Skeletal muscle tissue (tissue), 3 donors: ENCODE measurements at regions not wholly inside any gene's neighbourhood (a gene's known extent, or its start where the extent isn't known, plus 50 kb on each side); places are given as distances from the start of the nearest gene placed in this dataset.
"Not testable (repeated sequence)": the region's sequence is repeated elsewhere in the genome, so short reads cannot be mapped to it uniquely, and the experiment has no call there.

ENCODE experiments used
- H3K27ac ChIP-seq: one replicate; pipeline ENCODE4 v1.7.0; 2013; ENCODE audit warnings: mild to moderate bottlenecking, low read depth, low read length, inconsistent platforms
- H3K27me3 ChIP-seq, 3 donors: one replicate each; pipeline ENCODE4 v1.7.0; 2013; ENCODE audit warnings: low read length in 3 of 3; ENCODE audit not compliant: control insufficient read depth in 3 of 3, insufficient read depth in 3 of 3
- H3K36me3 ChIP-seq, 3 donors: one replicate each; pipeline ENCODE4 v1.7.0; 2013; ENCODE audit warnings: low read length in 3 of 3; ENCODE audit not compliant: control insufficient read depth in 3 of 3, insufficient read depth in 3 of 3
- H3K4me1 ChIP-seq, 3 donors: one replicate each; pipeline ENCODE4 v1.7.0; 2013; ENCODE audit warnings: low read length in 3 of 3, mild to moderate bottlenecking in 3 of 3; ENCODE audit not compliant: control insufficient read depth in 3 of 3, insufficient read depth in 3 of 3
- H3K4me3 ChIP-seq, 3 donors: one replicate each; pipeline ENCODE4 v1.7.0; 2013; ENCODE audit warnings: low read length in 3 of 3
- H3K9ac ChIP-seq, 3 donors: one replicate each; pipeline ENCODE4 v1.7.0; 2013; ENCODE audit warnings: low read length in 3 of 3, mild to moderate bottlenecking in 3 of 3, moderate library complexity in 2 of 3, low read depth in 1 of 3
- H3K9me3 ChIP-seq, 3 donors: one replicate each; pipeline ENCODE4 v1.7.0; 2013; ENCODE audit warnings: low read length in 3 of 3; ENCODE audit not compliant: control insufficient read depth in 3 of 3
- donor health status: Osteomylitis.

GRCh38 chr2:193187816-193188215 is 993.1 kb upstream of the TMEFF2 start:
- H3K9ac ChIP-seq, result peak overlapping the region in 1 of 3 donors; percentile 7
- no peaks in the 10 kb centered on the region for H3K27me3 ChIP-seq
- no peaks in the 10 kb centered on the region for H3K9me3 ChIP-seq
- peak overlapping the region in 1 of 3 donors; percentile 26 for H3K4me3 ChIP-seq
- no peak overlapping the region for H3K27ac ChIP-seq
- H3K4me1 ChIP-seq, result no peaks in the 10 kb centered on the region
- H3K36me3 ChIP-seq, result no peaks in the 10 kb centered on the region

DNA sequence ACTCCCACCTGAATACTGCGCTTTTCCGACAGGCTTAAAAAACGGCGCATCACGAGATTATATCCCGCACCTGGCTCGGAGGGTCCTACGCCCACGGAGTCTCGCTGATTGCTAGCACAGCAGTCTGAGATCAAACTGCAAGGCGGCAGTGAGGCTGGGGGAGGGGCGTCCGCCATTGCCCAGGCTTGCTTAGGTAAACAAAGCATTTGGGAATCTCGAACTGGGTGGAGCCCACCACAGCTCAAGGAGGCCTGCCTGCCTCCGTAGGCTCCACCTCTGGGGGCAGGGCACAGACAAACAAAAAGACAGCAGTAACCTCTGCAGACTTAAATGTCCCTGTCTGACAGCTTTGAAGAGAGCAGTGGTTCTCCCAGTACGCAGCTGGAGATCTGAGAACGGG is 976.2 kb upstream of the TMEFF2 start:
- H3K4me3 ChIP-seq, H3K9ac ChIP-seq, H3K4me1 ChIP-seq, H3K9me3 ChIP-seq, H3K36me3 ChIP-seq, H3K27ac ChIP-seq, H3K27me3 ChIP-seq: not testable (repeated sequence)

- no peaks in the 10 kb centered on the region for H3K36me3 ChIP-seq
- no peak overlapping the region for H3K4me3 ChIP-seq
- no peaks in the 10 kb centered on the region for H3K9me3 ChIP-seq
- H3K4me1 ChIP-seq, result no peaks in the 10 kb centered on the region
- H3K27me3 ChIP-seq, result no peaks in the 10 kb centered on the region
- no peak overlapping the region for H3K27ac ChIP-seq
- no peak overlapping the region for H3K9ac ChIP-seq
These were observed 961.7 kb upstream of the TMEFF2 start for GRCh38 chr2:193156480-193156879.

DNA sequence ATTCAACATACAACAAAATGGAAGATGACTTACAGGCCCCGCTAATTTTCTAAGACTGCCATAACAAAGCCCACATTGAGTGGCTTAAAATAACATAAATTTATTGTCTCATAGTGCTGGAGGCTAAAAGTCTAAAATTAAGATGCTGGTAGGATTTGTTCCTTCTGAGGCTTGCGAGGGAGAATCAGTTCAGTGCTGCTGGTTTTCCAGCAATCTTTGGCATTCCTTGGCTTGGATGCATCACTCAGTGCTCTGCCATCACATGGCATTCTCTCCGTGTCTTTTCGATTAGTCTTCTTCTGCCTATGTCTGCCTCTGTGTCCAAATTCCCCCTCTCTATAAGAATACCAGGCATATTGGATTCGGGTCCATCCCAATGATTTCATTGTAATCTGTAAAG is 959.3 kb upstream of the TMEFF2 start:
- Histone ChIP-seq H3K27me3 (no peaks in the 10 kb centered on the region), H3K9ac (no peak overlapping the region), H3K36me3 (no peaks in the 10 kb centered on the region), H3K9me3 (no peaks in the 10 kb centered on the region), H3K4me3 (no peak overlapping the region), H3K4me1 (no peaks in the 10 kb centered on the region), H3K27ac (no peak overlapping the region)

DNA sequence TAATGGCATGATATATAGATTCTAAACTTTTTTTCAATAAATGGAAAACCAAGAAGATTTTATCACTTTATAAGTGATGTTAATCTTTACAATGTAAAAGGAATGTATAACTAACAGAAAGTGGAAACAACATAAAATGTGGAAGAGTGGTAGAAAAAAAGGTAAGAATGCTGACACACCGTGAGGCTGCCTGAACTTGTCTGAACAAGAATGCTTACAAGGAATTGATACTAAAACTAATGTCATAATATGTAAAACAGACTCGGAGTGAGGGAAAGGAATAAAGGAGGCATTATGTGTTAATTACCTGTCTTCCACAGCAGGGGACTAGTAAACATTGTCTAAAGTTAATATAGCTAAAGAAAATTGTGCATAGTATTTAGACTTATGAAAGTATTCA is 958.8 kb upstream of the TMEFF2 start:
- Histone ChIP-seq H3K36me3 (no peaks in the 10 kb centered on the region), H3K4me1 (no peaks in the 10 kb centered on the region), H3K9ac (no peak overlapping the region), H3K27me3 (no peaks in the 10 kb centered on the region), H3K4me3 (no peak overlapping the region), H3K27ac (no peak overlapping the region), H3K9me3 (no peaks in the 10 kb centered on the region)

GRCh38 chr2:193142467-193142866 is 947.7 kb upstream of the TMEFF2 start:
- not testable (repeated sequence) for H3K36me3 ChIP-seq, H3K4me1 ChIP-seq, H3K9me3 ChIP-seq, H3K4me3 ChIP-seq, H3K9ac ChIP-seq, H3K27me3 ChIP-seq, H3K27ac ChIP-seq

- no peak overlapping the region for H3K27ac ChIP-seq
- H3K36me3 ChIP-seq, result no peaks in the 10 kb centered on the region
- no peak overlapping the region for H3K9ac ChIP-seq
- no peaks in the 10 kb centered on the region for H3K27me3 ChIP-seq
- no peaks in the 10 kb centered on the region for H3K4me1 ChIP-seq
- no peak overlapping the region for H3K4me3 ChIP-seq
- no peaks in the 10 kb centered on the region for H3K9me3 ChIP-seq
These were observed 947.3 kb upstream of the TMEFF2 start for GRCh38 chr2:193141998-193142397.

DNA sequence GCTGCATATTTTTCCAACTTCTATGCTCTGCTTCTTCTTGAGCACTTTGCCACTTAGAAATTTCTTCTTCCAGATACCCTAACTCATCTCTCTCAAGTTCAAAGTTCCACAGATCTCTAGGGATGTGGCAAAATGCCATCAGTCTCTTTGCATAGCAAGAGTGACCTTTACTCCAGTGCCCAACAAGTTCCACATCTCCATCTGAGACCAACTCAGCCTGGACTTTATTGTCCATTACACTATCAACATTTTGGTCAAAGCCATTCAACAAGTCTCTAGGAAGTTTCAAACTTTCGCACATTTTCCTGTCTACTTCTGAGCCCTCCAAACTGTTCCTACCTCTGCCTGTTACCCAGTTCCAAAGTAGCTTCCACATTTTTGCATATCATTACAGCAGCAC is 946.2 kb upstream of the TMEFF2 start:
- H3K4me3 ChIP-seq, H3K9me3 ChIP-seq, H3K27me3 ChIP-seq, H3K27ac ChIP-seq, H3K4me1 ChIP-seq, H3K36me3 ChIP-seq, H3K9ac ChIP-seq: not testable (repeated sequence)

- Histone ChIP-seq H3K9ac (no peak overlapping the region), H3K9me3 (no peaks in the 10 kb centered on the region), H3K27ac (no peak overlapping the region), H3K4me3 (no peak overlapping the region), H3K27me3 (no peaks in the 10 kb centered on the region), H3K36me3 (no peaks in the 10 kb centered on the region), H3K4me1 (no peaks in the 10 kb centered on the region)
These were observed 930.1 kb upstream of the TMEFF2 start for GRCh38 chr2:193124815-193125214.

- no peaks in the 10 kb centered on the region for H3K4me1 ChIP-seq
- H3K9me3 ChIP-seq, result no peaks in the 10 kb centered on the region
- H3K27ac ChIP-seq, result no peak overlapping the region
- H3K27me3 ChIP-seq, result no peaks in the 10 kb centered on the region
- no peak overlapping the region for H3K4me3 ChIP-seq
- no peaks in the 10 kb centered on the region for H3K36me3 ChIP-seq
- no peak overlapping the region for H3K9ac ChIP-seq
These were observed 920.1 kb upstream of the TMEFF2 start for GRCh38 chr2:193114827-193115226.

- Histone ChIP-seq H3K36me3 (no peaks in the 10 kb centered on the region), H3K4me1 (no peaks in the 10 kb centered on the region), H3K9ac (no peak overlapping the region), H3K9me3 (no peaks in the 10 kb centered on the region), H3K27ac (no peak overlapping the region), H3K4me3 (no peak overlapping the region), H3K27me3 (no peaks in the 10 kb centered on the region)
These were observed 918.3 kb upstream of the TMEFF2 start for GRCh38 chr2:193112986-193113385.
